Panc1 (cell line): ENCODE measurements at regions not wholly inside any gene's neighbourhood (a gene's known extent, or its start where the extent isn't known, plus 50 kb on each side); places are given as distances from the start of the nearest gene placed in this dataset.

Experiments
- ATAC-seq: fragments of 200-7000 bp; cut with Tn5 transposase; 2 replicates; pipeline ENCODE4 v1.9.1; 2020; ENCODE audit warnings: mild to moderate bottlenecking, moderate library complexity
- BruUV-seq: library from RNA; stranded (reverse); fragments of 400-500 nt; replicated peaks from 2 replicates; lab custom pipeline; 2021; lab: Mats Ljungman, UMichigan
- CTCF ChIA-PET: fragments of 300-600 bp; sonication (Branson Sonifier 250); formaldehyde crosslinking; loops from one replicate; lab custom pipeline; 2022; ENCODE audit warnings: antibody characterized with exemption; lab: Charles Lee
- POLR2A ChIA-PET: fragments of 300-600 bp; sonication (Branson Sonifier 250); formaldehyde crosslinking; loops from one replicate; lab custom pipeline; 2022; ENCODE audit warnings: antibody characterized with exemption; lab: Charles Lee
- DNase-seq: peaks from one replicate; pipeline ENCODE4 v3.0.0-alpha.2; 2010; ENCODE audit warnings: low read depth, low spot score
- H3K27ac ChIP-seq: 2 replicates; pipeline ENCODE4 v1.5.1; 2011; ENCODE audit warnings: mild to moderate bottlenecking, low read length, inconsistent platforms
- H3K27me3 ChIP-seq: fragments of 200-500 bp; sonication (Bioruptor generic); 2 replicates; pipeline ENCODE4 v1.6.0; 2014; ENCODE audit warnings: low read length, inconsistent platforms; ENCODE audit not compliant: control insufficient read depth, insufficient read depth
- H3K36me3 ChIP-seq: fragments of 200-500 bp; sonication (Bioruptor generic); 2 replicates; pipeline ENCODE4 v1.5.1; 2014; ENCODE audit warnings: inconsistent platforms, mild to moderate bottlenecking, low read length, moderate library complexity; ENCODE audit not compliant: control insufficient read depth, insufficient read depth
- H3K4me1 ChIP-seq: 2 replicates; pipeline ENCODE4 v1.5.1; 2011; ENCODE audit warnings: inconsistent platforms, mild to moderate bottlenecking, low read length, moderate library complexity; ENCODE audit not compliant: control insufficient read depth, insufficient read depth
- H3K4me3 ChIP-seq, 2 experiments: 2 replicates each; pipeline ENCODE4 v1.5.1; 2011 to 2012; ENCODE audit warnings: low read depth in 2 of 2, low read length in 2 of 2, mild to moderate bottlenecking in 2 of 2, inconsistent platforms in 1 of 2, moderate library complexity in 1 of 2
- H3K9me3 ChIP-seq: fragments of 200-500 bp; sonication (Bioruptor generic); 2 replicates; pipeline ENCODE4 v1.5.1; 2014; ENCODE audit warnings: low read depth, mild to moderate bottlenecking, inconsistent platforms, low read length, moderate library complexity; ENCODE audit not compliant: control insufficient read depth, insufficient read depth
- POLR2AphosphoS5 ChIP-seq: IDR thresholded peaks from 2 replicates; pipeline ENCODE4 v1.6.1; 2012; ENCODE audit warnings: mild to moderate bottlenecking, low read depth, low read length, moderate library complexity
- SIN3A ChIP-seq: IDR thresholded peaks from 2 replicates; pipeline ENCODE4 v1.6.1; 2012; ENCODE audit warnings: low read depth, mild to moderate bottlenecking, low read length, moderate library complexity, borderline replicate concordance; ENCODE audit not compliant: insufficient read depth
- TCF7L2 ChIP-seq: IDR thresholded peaks from 2 replicates; pipeline ENCODE4 v1.6.1; 2011; ENCODE audit warnings: mild to moderate bottlenecking, low read depth, low read length, inconsistent platforms
- in situ Hi-C: cut with HindIII; loops from 2 replicates; pipeline ENCODE4 v1.10.0; 2016; ENCODE audit warnings: low sequenced_read_pairs, low pct_unique_long_range_greater_than_20kb
- intact Hi-C: fragments of 100-400 bp; cut with micrococcal nuclease; formaldehyde crosslinking; loops from one replicate; pipeline ENCODE4 v1.10.0; 2022; ENCODE audit not compliant: unreplicated experiment
- TF ChIP-seq, protein P1 (sequence below), 2 experiments: IDR thresholded peaks; 2 replicates each; pipeline ENCODE4 v1.6.1; 2011 to 2012; ENCODE audit warnings: low read depth in 2 of 2, control low read depth in 1 of 2, low read length in 1 of 2, mild to moderate bottlenecking in 1 of 2, moderate library complexity in 1 of 2; ENCODE audit not compliant: insufficient read depth in 1 of 2
- TF ChIP-seq, protein P2 (sequence below): fragments of 450-650 bp; IDR thresholded peaks from 2 replicates; pipeline ENCODE4 v1.5.1; 2017; ENCODE audit warnings: mild to moderate bottlenecking

DNA sequence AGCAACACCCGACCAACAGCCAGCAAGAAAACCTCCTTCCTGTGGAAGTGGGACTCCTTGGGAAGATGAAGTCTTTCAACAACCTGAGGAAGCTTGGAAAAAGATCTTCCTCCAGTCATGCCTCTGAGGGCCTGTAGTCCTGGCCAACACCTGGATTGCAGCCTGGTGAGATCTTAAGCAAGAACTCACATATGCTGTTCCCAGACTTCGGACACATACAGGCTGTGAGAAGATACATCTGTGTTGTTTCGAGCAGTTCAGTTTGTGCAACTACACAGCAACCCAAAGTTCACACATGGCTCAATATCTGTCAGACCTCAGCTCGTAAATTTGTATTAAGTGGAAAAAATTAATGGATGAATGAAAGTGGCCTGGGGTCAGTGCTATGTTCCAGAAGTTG is 65.1 kb upstream of the UBAC2 start:
- no peak for TF ChIP-seq TCF7L2
- TF ChIP-seq POLR2AphosphoS5: no peak
- TF ChIP-seq, protein P1, sequence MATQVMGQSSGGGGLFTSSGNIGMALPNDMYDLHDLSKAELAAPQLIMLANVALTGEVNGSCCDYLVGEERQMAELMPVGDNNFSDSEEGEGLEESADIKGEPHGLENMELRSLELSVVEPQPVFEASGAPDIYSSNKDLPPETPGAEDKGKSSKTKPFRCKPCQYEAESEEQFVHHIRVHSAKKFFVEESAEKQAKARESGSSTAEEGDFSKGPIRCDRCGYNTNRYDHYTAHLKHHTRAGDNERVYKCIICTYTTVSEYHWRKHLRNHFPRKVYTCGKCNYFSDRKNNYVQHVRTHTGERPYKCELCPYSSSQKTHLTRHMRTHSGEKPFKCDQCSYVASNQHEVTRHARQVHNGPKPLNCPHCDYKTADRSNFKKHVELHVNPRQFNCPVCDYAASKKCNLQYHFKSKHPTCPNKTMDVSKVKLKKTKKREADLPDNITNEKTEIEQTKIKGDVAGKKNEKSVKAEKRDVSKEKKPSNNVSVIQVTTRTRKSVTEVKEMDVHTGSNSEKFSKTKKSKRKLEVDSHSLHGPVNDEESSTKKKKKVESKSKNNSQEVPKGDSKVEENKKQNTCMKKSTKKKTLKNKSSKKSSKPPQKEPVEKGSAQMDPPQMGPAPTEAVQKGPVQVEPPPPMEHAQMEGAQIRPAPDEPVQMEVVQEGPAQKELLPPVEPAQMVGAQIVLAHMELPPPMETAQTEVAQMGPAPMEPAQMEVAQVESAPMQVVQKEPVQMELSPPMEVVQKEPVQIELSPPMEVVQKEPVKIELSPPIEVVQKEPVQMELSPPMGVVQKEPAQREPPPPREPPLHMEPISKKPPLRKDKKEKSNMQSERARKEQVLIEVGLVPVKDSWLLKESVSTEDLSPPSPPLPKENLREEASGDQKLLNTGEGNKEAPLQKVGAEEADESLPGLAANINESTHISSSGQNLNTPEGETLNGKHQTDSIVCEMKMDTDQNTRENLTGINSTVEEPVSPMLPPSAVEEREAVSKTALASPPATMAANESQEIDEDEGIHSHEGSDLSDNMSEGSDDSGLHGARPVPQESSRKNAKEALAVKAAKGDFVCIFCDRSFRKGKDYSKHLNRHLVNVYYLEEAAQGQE (IDR thresholded peaks at IDR 0.05; ENCODE audit: insufficient read depth in 1 of 2, low read depth in 2 of 2, low read length in 1 of 2): no peak
- TF ChIP-seq, protein P2, sequence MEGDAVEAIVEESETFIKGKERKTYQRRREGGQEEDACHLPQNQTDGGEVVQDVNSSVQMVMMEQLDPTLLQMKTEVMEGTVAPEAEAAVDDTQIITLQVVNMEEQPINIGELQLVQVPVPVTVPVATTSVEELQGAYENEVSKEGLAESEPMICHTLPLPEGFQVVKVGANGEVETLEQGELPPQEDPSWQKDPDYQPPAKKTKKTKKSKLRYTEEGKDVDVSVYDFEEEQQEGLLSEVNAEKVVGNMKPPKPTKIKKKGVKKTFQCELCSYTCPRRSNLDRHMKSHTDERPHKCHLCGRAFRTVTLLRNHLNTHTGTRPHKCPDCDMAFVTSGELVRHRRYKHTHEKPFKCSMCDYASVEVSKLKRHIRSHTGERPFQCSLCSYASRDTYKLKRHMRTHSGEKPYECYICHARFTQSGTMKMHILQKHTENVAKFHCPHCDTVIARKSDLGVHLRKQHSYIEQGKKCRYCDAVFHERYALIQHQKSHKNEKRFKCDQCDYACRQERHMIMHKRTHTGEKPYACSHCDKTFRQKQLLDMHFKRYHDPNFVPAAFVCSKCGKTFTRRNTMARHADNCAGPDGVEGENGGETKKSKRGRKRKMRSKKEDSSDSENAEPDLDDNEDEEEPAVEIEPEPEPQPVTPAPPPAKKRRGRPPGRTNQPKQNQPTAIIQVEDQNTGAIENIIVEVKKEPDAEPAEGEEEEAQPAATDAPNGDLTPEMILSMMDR: no peak
- no peak for TF ChIP-seq SIN3A
- BruUV-seq: no TSS peak
- ATAC-seq: no peak

DNA sequence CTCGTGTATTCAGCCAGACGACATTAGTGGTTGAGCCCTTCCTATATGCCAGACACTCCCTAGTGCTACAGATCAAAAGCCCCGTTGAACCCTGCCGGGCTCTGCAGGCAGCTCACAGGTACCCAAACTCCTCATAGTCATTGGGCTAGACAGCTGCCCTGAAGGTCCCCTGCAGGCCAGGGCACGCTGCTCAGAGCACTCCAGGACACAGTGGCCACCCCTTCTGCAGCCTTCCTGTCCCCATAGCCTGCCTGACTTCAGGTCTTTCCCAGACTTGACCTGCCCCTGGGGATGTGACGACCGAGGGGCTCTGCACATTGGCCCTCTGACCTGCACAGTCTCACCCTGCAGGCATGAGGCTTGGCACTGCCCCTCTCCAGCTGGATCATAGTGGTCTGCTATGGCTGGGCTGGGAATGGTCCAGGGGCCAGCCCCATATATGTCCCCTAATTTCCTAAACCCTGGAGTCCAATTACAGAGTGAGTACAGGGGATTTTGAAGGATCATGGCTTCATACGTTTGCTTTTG is 64.2 kb upstream of the UBAC2 start:
- in situ Hi-C loops (no loop called here), intact Hi-C loops (no loop called here)
- BruUV-seq: no TSS peak

More for the DNA sequence above, 65.1 kb upstream of the UBAC2 start:
- intact Hi-C loops: no loop called here
- POLR2A ChIA-PET: no interaction called here
- no peak overlapping the region for H3K4me3 ChIP-seq
- no peaks in the 10 kb centered on the region for H3K9me3 ChIP-seq
- no peaks in the 10 kb centered on the region for H3K4me1 ChIP-seq
- H3K27me3 ChIP-seq: no peaks in the 10 kb centered on the region
- no peak overlapping the region for H3K27ac ChIP-seq
- no peak for DNase-seq
- in situ Hi-C loops: no loop called here
- CTCF ChIA-PET: no interaction called here
- no peaks in the 10 kb centered on the region for H3K36me3 ChIP-seq

More for the DNA sequence above, 64.2 kb upstream of the UBAC2 start:
- Histone ChIP-seq H3K4me3 (no peak overlapping the region), H3K9me3 (no peaks in the 10 kb centered on the region), H3K27ac (no peak overlapping the region), H3K4me1 (no peaks in the 10 kb centered on the region), H3K27me3 (no peaks in the 10 kb centered on the region), H3K36me3 (no peaks in the 10 kb centered on the region)
- ChIA-PET POLR2A (no interaction called here), CTCF (no interaction called here)
- DNase-seq (no peak), ATAC-seq (no peak)
- TF ChIP-seq POLR2AphosphoS5 (no peak), TCF7L2 (no peak), SIN3A (no peak)
- TF ChIP-seq, protein P2: no peak
- TF ChIP-seq, protein P1 (IDR thresholded peaks at IDR 0.05; ENCODE audit: insufficient read depth in 1 of 2, low read depth in 2 of 2, low read length in 1 of 2): no peak
